DND-41 (cell line): ENCODE measurements at regions not wholly inside any gene's neighbourhood (a gene's known extent, or its start where the extent isn't known, plus 50 kb on each side); places are given as distances from the start of the nearest gene placed in this dataset.

Experiments
- ATAC-seq: fragments of 200-7000 bp; cut with Tn5 transposase; 3 replicates; pipeline ENCODE4 v1.9.1; 2021; ENCODE audit warnings: low read depth; ENCODE audit not compliant: insufficient read depth
- DNase-seq: peaks from one replicate; pipeline ENCODE4 v3.0.0-alpha.2; 2020
- H2AFZ ChIP-seq: 2 replicates; pipeline ENCODE4 v1.6.0; 2012; ENCODE audit warnings: low read depth, low read length
- H3K27ac ChIP-seq: 2 replicates; pipeline ENCODE4 v1.5.1; 2012; ENCODE audit warnings: low read length, inconsistent platforms
- H3K27me3 ChIP-seq: fragments of 200-600 bp; sonication (generic); 2 replicates; pipeline ENCODE4 v1.6.0; 2012; ENCODE audit warnings: low read length, mild to moderate bottlenecking, inconsistent platforms; ENCODE audit not compliant: insufficient read depth, poor library complexity
- H3K36me3 ChIP-seq: 2 replicates; pipeline ENCODE4 v1.5.1; 2012; ENCODE audit warnings: low read length, inconsistent platforms; ENCODE audit not compliant: insufficient read depth
- H3K4me1 ChIP-seq: 2 replicates; pipeline ENCODE4 v1.5.1; 2012; ENCODE audit warnings: mild to moderate bottlenecking, low read length; ENCODE audit not compliant: insufficient read depth
- H3K4me2 ChIP-seq: 2 replicates; pipeline ENCODE4 v1.6.0; 2012; ENCODE audit warnings: mild to moderate bottlenecking, moderate library complexity, low read length, inconsistent platforms; ENCODE audit not compliant: insufficient read depth
- H3K4me3 ChIP-seq, 2 experiments: fragments of 200-600 bp in 1 of 2; shearing (Covaris generic) in 1 of 2; 2 replicates each; pipeline ENCODE4 v1.5.1; 2012 to 2016; ENCODE audit warnings: inconsistent platforms in 2 of 2, low read length in 2 of 2, mild to moderate bottlenecking in 2 of 2, low read depth in 1 of 2, moderate library complexity in 1 of 2
- H3K79me2 ChIP-seq: 2 replicates; pipeline ENCODE4 v1.6.0; 2012; ENCODE audit warnings: low read length, inconsistent platforms; ENCODE audit not compliant: insufficient read depth
- H3K9ac ChIP-seq: 2 replicates; pipeline ENCODE4 v1.6.0; 2012; ENCODE audit warnings: low read depth, mild to moderate bottlenecking, inconsistent platforms, low read length, moderate library complexity
- H3K9me3 ChIP-seq: 2 replicates; pipeline ENCODE4 v1.5.1; 2012; ENCODE audit warnings: low read length, moderate library complexity, mild to moderate bottlenecking, inconsistent platforms; ENCODE audit not compliant: insufficient read depth, severe bottlenecking
- H4K20me1 ChIP-seq: 2 replicates; pipeline ENCODE4 v1.6.0; 2012; ENCODE audit warnings: low read length; ENCODE audit not compliant: insufficient read depth
- CTCF ChIP-seq: IDR thresholded peaks from 2 replicates; pipeline ENCODE4 v1.5.1; 2012; ENCODE audit warnings: borderline replicate concordance, low read length, moderate library complexity, mild to moderate bottlenecking; ENCODE audit not compliant: poor library complexity, severe bottlenecking; ENCODE audit errors: extremely low read depth
- EZH2 ChIP-seq: IDR thresholded peaks from 3 replicates; pipeline ENCODE4 v1.6.1; 2012; ENCODE audit warnings: borderline replicate concordance, low read depth, mild to moderate bottlenecking, moderate library complexity, low read length, inconsistent platforms; ENCODE audit not compliant: severe bottlenecking

DNA sequence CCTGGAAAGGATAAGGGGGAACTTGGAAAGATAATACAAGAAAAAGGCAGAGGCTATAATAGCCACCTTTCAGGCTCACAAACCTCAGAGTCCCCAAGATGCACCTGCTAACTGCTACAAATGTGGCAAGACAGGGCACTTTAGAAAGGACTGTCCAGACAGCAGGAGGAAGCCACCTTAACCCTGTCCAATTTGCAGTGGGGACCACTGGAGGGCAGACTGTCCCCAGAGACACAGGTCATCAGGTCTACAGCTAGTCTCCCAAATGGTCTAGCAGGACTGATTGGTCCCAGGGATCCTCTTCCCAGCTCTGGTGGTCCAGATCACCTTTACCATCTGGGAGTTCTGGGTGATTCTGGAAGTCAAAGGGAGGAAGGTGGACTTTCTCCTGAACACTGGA lies 882.5 kb upstream of the GBE1 start:
- H3K27ac ChIP-seq, result no peak overlapping the region
- no peaks in the 10 kb centered on the region for H4K20me1 ChIP-seq
- ATAC-seq, result no peak; the same call in 2 of the 3 replicates
- H3K4me3 ChIP-seq, result no peak overlapping the region
- TF ChIP-seq EZH2 (no peak), CTCF (peak; percentile 42)
- H2AFZ ChIP-seq, result no peak overlapping the region
- H3K4me1 ChIP-seq, result no peaks in the 10 kb centered on the region
- no peak overlapping the region for H3K9ac ChIP-seq
- no peaks in the 10 kb centered on the region for H3K27me3 ChIP-seq
- H3K36me3 ChIP-seq, result no peaks in the 10 kb centered on the region
- no peak for DNase-seq
- peaks cover 25% of the 10 kb centered on the region for H3K9me3 ChIP-seq
- H3K4me2 ChIP-seq, result no peak overlapping the region
- H3K79me2 ChIP-seq, result no peaks in the 10 kb centered on the region

GRCh38 chr3:82641701-82642100 lies 880.3 kb upstream of the GBE1 start:
- Histone ChIP-seq H4K20me1 (no peaks in the 10 kb centered on the region), H3K4me1 (no peaks in the 10 kb centered on the region), H3K27ac (no peak overlapping the region), H3K79me2 (no peaks in the 10 kb centered on the region), H3K9ac (no peak overlapping the region), H3K27me3 (no peaks in the 10 kb centered on the region), H3K4me3 (no peak overlapping the region), H3K4me2 (no peak overlapping the region), H3K36me3 (no peaks in the 10 kb centered on the region), H3K9me3 (peaks cover 25% of the 10 kb centered on the region), H2AFZ (no peak overlapping the region)
- no peak for ATAC-seq
- DNase-seq, result no peak
- no peak for TF ChIP-seq CTCF
- TF ChIP-seq EZH2, result no peak

- peaks cover 25% of the 10 kb centered on the region for H3K9me3 ChIP-seq
- no peaks in the 10 kb centered on the region for H4K20me1 ChIP-seq
- H3K4me3 ChIP-seq, result no peak overlapping the region
- no peak for TF ChIP-seq CTCF
- TF ChIP-seq EZH2, result no peak
- ATAC-seq, result no peak
- H3K79me2 ChIP-seq, result no peaks in the 10 kb centered on the region
- H3K27me3 ChIP-seq, result no peaks in the 10 kb centered on the region
- H2AFZ ChIP-seq, result no peak overlapping the region
- H3K4me1 ChIP-seq, result no peaks in the 10 kb centered on the region
- no peak overlapping the region for H3K9ac ChIP-seq
- H3K4me2 ChIP-seq, result no peak overlapping the region
- no peak overlapping the region for H3K27ac ChIP-seq
- no peaks in the 10 kb centered on the region for H3K36me3 ChIP-seq
- DNase-seq, result no peak
Observed at GRCh38 chr3:82640254-82640653, 878.8 kb upstream of the GBE1 start.

DNA sequence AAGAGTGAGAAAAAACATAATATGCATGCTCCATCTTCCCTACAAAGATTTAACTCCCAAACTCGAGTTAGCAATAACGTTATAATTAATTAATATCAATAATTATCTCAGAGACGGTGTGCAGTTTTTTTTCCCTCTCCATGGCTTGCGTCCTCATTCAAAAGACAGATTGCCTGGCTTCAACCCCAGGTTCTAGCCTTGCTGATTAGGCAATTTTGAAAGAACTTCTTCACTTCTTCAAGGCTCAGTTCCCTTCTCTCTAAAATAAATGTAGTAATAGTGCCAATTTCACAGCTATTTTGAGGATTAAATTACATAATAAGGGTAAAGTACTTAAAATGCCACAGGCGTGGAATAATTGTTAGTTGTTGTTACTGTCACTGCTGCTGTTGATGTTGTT lies 876.1 kb upstream of the GBE1 start:
- ATAC-seq, result no peak
- no peak for DNase-seq
- Histone ChIP-seq H3K27me3 (no peaks in the 10 kb centered on the region), H3K27ac (no peak overlapping the region), H4K20me1 (no peaks in the 10 kb centered on the region), H3K9me3 (peaks cover 18% of the 10 kb centered on the region), H3K4me1 (peaks cover 3% of the 10 kb centered on the region; the same call in 1 of the 2 replicates), H2AFZ (no peak overlapping the region), H3K79me2 (no peaks in the 10 kb centered on the region), H3K36me3 (no peaks in the 10 kb centered on the region), H3K4me2 (no peak overlapping the region), H3K9ac (no peak overlapping the region), H3K4me3 (no peak overlapping the region)
- no peak for TF ChIP-seq EZH2
- TF ChIP-seq CTCF, result no peak
